ENCODE measurements at regions not wholly inside any gene's neighbourhood (a gene's known extent, or its start where the extent isn't known, plus 50 kb on each side); places are given as distances from the start of the nearest gene placed in this dataset.

DNA sequence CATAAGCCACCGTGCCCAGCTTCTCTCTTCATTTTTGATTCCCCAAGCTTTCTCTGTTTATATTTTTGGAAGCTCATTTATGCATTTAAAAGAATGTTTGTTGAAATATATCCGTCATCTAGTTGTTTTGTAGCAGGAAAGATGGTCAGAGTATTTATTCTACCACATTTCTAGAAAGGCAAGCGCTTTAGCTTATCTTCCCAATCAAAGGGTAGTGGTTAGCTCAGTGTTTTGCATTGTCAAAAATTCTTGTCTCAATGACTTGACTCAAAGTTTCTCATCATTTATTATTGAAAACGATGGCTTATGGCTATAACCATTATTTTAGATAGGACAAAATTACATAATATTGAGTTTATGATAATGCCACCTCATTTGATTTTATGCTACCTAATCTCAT is 116.1 kb upstream of the ZP4 start:
- TF ChIP-seq, protein P1, sequence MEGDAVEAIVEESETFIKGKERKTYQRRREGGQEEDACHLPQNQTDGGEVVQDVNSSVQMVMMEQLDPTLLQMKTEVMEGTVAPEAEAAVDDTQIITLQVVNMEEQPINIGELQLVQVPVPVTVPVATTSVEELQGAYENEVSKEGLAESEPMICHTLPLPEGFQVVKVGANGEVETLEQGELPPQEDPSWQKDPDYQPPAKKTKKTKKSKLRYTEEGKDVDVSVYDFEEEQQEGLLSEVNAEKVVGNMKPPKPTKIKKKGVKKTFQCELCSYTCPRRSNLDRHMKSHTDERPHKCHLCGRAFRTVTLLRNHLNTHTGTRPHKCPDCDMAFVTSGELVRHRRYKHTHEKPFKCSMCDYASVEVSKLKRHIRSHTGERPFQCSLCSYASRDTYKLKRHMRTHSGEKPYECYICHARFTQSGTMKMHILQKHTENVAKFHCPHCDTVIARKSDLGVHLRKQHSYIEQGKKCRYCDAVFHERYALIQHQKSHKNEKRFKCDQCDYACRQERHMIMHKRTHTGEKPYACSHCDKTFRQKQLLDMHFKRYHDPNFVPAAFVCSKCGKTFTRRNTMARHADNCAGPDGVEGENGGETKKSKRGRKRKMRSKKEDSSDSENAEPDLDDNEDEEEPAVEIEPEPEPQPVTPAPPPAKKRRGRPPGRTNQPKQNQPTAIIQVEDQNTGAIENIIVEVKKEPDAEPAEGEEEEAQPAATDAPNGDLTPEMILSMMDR (conservative IDR thresholded peaks at IDR 0.05; ENCODE audit: low read length), result no peak
- TF ChIP-seq EZH2phosphoT487 (IDR thresholded peaks at IDR 0.05; ENCODE audit: borderline replicate concordance), result no peak
